Ovary (tissue), 7 donors: ENCODE measurements at regions not wholly inside any gene's neighbourhood (a gene's known extent, or its start where the extent isn't known, plus 50 kb on each side); places are given as distances from the start of the nearest gene placed in this dataset.
"Not testable (repeated sequence)": the region's sequence is repeated elsewhere in the genome, so short reads cannot be mapped to it uniquely, and the experiment has no call there.

Experiments used
- DNase-seq, 5 donors: peaks; one replicate each; pipeline ENCODE4 v3.0.0-alpha.2; 2019 to 2020
- H3K27ac ChIP-seq, 2 donors: fragments of 200-600 bp; one replicate each; pipeline versions ENCODE4 v1.5.1 to v1.8.0; 2019 to 2022
- H3K27me3 ChIP-seq: fragments of 200-600 bp; one replicate; pipeline ENCODE4 v1.8.0; 2022
- H3K36me3 ChIP-seq: fragments of 200-600 bp; sonication (generic); one replicate; pipeline ENCODE4 v1.5.1; 2019
- H3K4me1 ChIP-seq: one replicate; pipeline ENCODE4 v1.8.1; 2013; ENCODE audit warnings: mild to moderate bottlenecking, moderate library complexity; ENCODE audit not compliant: insufficient read depth
- H3K4me3 ChIP-seq: fragments of 200-600 bp; sonication (generic); one replicate; pipeline ENCODE4 v1.5.1; 2017
- H3K9me3 ChIP-seq, 2 donors: fragments of 200-600 bp in 1 of 2; sonication (generic) in 1 of 2; one replicate each; pipeline versions ENCODE4 v1.5.1 to v1.8.1; 2013 to 2019; ENCODE audit warnings: mild to moderate bottlenecking in 1 of 2, moderate library complexity in 1 of 2
- EP300 ChIP-seq: sonication (generic); formaldehyde crosslinking; IDR thresholded peaks from one replicate; pipeline ENCODE4 v1.6.1; 2017; ENCODE audit warnings: antibody characterized with exemption
- POLR2A ChIP-seq: fragments of 450-650 bp; IDR thresholded peaks from one replicate; pipeline ENCODE4 v1.6.1; 2017; ENCODE audit warnings: antibody characterized with exemption, mild to moderate bottlenecking, moderate library complexity
- WGBS, 3 donors: extraction: QIAGEN DNeasy Blood & Tissue Kit in 1 of 3; methylation state at CpG; one replicate each; pipeline versions ENCODE4 v1.1.5 to v1.1.7; 2013 to 2017; 5-methylcytosine and 5-hydroxymethylcytosine counted together
- intact Hi-C, 4 donors: fragments of 100-400 bp; cut with DNase I; formaldehyde crosslinking; loops; one replicate each; pipeline versions ENCODE4 v1.11.0 to v1.15.1; 2022 to 2023
- TF ChIP-seq, protein P1 (sequence below), 3 donors: fragments of 450-650 bp in 2 of 3; fragments of 200-600 bp in 1 of 3; IDR thresholded peaks; one replicate each; pipeline versions ENCODE4 v1.5.1 to v1.8.0; 2016 to 2022; ENCODE audit warnings: antibody characterized with exemption in 3 of 3, mild to moderate bottlenecking in 1 of 3
- donor health status: DM: no; HTN: no; CAD: no; lungs with moderate emphysema.
- donor health status: DM: no; HTN: no; CAD: no.
- donor health status: Bipolar disorder and iron deficiency.
- donor health status: DM: no; HTN: no; CAD: no.
- donor health status: DM: yes; HTN: yes; CAD: no.

DNA sequence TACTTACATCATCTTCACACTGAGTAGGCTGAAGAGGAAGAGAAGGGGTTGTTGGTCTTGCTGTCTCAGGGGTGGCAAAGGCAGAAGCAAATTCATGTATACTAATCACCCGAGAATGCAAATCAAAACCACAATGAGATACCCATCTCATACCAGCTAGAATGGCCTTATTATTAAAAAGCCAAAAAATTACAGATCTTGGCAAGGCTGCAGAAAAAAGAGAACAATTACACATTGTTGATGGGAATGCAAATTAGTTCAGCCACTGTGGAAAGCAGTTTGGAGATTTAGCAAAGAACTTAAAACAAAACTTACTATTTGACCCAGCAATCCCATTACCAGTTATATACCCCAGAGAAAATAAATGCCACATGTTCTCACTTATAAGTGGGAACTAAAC, 154.9 kb downstream of the SEC23A start:
- no peaks in the 10 kb centered on the region for H3K27me3 ChIP-seq
- WGBS, 3 donors, result 76 to 81% (median 78%) methylated on average over 1 of the region's 1 CpG
- no peak for DNase-seq
- no peak overlapping the region for H3K27ac ChIP-seq
- TF ChIP-seq, protein P1, sequence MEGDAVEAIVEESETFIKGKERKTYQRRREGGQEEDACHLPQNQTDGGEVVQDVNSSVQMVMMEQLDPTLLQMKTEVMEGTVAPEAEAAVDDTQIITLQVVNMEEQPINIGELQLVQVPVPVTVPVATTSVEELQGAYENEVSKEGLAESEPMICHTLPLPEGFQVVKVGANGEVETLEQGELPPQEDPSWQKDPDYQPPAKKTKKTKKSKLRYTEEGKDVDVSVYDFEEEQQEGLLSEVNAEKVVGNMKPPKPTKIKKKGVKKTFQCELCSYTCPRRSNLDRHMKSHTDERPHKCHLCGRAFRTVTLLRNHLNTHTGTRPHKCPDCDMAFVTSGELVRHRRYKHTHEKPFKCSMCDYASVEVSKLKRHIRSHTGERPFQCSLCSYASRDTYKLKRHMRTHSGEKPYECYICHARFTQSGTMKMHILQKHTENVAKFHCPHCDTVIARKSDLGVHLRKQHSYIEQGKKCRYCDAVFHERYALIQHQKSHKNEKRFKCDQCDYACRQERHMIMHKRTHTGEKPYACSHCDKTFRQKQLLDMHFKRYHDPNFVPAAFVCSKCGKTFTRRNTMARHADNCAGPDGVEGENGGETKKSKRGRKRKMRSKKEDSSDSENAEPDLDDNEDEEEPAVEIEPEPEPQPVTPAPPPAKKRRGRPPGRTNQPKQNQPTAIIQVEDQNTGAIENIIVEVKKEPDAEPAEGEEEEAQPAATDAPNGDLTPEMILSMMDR (IDR thresholded peaks at IDR 0.05), result no peak
- no peak for TF ChIP-seq EP300
- TF ChIP-seq POLR2A, result no peak
- no peaks in the 10 kb centered on the region for H3K36me3 ChIP-seq
- intact Hi-C loops, result no loop called here
- no peaks in the 10 kb centered on the region for H3K9me3 ChIP-seq
- H3K4me3 ChIP-seq, result no peak overlapping the region
- H3K4me1 ChIP-seq, result no peaks in the 10 kb centered on the region

DNA sequence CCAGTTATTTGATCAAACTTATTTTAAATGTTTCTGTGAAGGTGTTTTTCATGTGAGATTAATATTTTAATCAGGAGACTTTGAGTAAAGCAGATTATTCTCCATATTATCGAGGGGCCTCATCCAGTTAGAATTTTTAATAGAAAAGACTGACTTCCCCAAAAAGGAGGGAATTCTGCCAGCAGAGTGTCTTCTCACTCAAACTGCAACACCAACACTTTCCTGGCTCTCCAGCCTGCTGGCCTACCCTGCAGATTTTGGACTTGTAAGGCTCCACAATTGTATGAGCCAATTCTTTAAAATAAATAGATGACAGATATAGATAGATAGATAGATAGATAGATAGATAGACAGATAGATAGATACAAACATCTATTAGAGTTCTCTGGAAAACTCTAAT, 155.7 kb downstream of the SEC23A start:
- Histone ChIP-seq H3K4me3 (no peak overlapping the region), H3K27me3 (no peaks in the 10 kb centered on the region), H3K36me3 (no peaks in the 10 kb centered on the region), H3K27ac (no peak overlapping the region), H3K4me1 (no peaks in the 10 kb centered on the region), H3K9me3 (no peaks in the 10 kb centered on the region)
- 78 to 84% (median 82%) methylated on average over 1 of the region's 1 CpG for WGBS, 3 donors
- TF ChIP-seq EP300, result no peak
- TF ChIP-seq, protein P1 (IDR thresholded peaks at IDR 0.05), result no peak
- no peak for TF ChIP-seq POLR2A
- intact Hi-C loops, result no loop called here
- DNase-seq, result no peak

DNA sequence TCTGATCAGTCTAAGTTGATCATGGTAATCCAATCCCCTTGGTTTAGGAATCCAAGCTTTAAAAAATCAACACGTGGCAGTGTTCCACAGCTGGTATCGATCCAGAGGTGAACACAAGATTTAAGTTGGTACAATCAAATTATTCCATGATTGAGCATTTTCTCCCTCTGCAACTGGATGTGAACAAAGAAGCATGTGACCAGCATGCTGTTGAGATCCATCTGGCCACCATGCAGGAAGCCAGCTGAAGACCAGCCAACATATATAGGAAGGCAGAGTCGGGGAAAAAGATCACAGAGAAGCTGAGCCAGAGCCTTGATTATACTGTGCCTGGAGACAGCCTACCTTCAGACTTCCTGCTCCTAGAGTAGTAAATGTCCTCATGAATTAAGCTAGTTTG, 158.3 kb downstream of the SEC23A start:
- no peaks in the 10 kb centered on the region for H3K4me1 ChIP-seq
- H3K4me3 ChIP-seq, result no peak overlapping the region
- no peaks in the 10 kb centered on the region for H3K9me3 ChIP-seq
- WGBS, 3 donors, result 43 to 59% (median 48%) methylated on average over 3 of the region's 3 CpGs
- no peaks in the 10 kb centered on the region for H3K27me3 ChIP-seq
- no peak for DNase-seq
- H3K27ac ChIP-seq, result no peak overlapping the region
- no peak for TF ChIP-seq EP300
- no peak for TF ChIP-seq POLR2A
- TF ChIP-seq, protein P1 (IDR thresholded peaks at IDR 0.05), result no peak
- intact Hi-C loops, result no loop called here
- no peaks in the 10 kb centered on the region for H3K36me3 ChIP-seq

DNA sequence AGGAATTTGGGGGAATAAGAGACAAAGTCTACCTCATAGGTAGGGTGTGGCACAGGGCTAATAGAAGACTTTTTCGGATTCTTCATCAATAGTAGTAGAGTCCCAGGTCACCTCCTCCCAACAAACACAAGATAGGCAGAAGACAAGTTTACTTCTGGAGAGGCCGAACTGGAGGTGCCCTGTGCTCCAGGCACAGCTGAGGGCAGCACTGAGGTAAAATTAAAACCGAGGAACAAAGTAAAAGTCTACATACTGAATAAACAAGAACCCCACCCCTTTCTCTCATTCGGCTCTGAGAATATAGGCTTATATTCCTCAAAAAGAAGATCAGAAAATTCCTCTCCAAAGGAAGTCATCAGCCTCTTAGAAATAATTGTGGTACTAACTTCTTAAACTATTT, 161.5 kb downstream of the SEC23A start:
- no peak for DNase-seq
- no peaks in the 10 kb centered on the region for H3K4me1 ChIP-seq
- no peak overlapping the region for H3K27ac ChIP-seq
- WGBS, 3 donors, result 70 to 82% (median 77%) methylated on average over 4 of the region's 4 CpGs
- intact Hi-C loops, result no loop called here
- H3K27me3 ChIP-seq, result no peaks in the 10 kb centered on the region
- H3K4me3 ChIP-seq, result no peak overlapping the region
- TF ChIP-seq, protein P1 (IDR thresholded peaks at IDR 0.05), result no peak
- TF ChIP-seq EP300 (no peak), POLR2A (no peak)
- H3K9me3 ChIP-seq, result no peaks in the 10 kb centered on the region
- H3K36me3 ChIP-seq, result no peaks in the 10 kb centered on the region

DNA sequence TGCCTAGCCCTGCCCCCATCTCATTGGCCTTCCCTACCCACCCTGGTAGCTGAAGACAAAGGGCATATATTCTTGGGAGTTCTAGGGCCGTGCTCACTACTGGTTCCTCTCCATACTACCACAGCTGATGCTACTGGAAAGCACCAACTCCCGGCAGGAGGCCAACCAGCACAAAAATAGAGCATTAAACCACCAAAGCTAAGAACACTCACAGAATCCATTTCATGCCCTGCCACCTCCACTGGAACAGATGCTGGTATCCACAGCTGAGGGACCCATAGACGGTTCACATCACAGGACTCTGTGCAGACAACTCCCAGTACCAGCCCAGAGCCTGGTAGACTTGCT, 170.4 kb downstream of the SEC23A start:
- H3K4me3 ChIP-seq, H3K36me3 ChIP-seq, H3K9me3 ChIP-seq, H3K27ac ChIP-seq, H3K4me1 ChIP-seq, H3K27me3 ChIP-seq, DNase-seq, intact Hi-C loops: not testable (repeated sequence)
- 90 to 92% (median 92%) methylated on average over 3 of the region's 3 CpGs for WGBS, 3 donors
